SU-DHL-6 (cell line): ENCODE measurements at regions not wholly inside any gene's neighbourhood (a gene's known extent, or its start where the extent isn't known, plus 50 kb on each side); places are given as distances from the start of the nearest gene placed in this dataset.

Experiments used
- H2AFZ ChIP-seq: fragments of 200-600 bp; sonication (generic); 2 replicates; pipeline ENCODE4 v1.6.1; 2014; ENCODE audit warnings: low read depth, mild to moderate bottlenecking, moderate library complexity, mixed read lengths, antibody characterized with exemption, low read length; ENCODE audit not compliant: severe bottlenecking
- H3F3A ChIP-seq: fragments of 200-600 bp; shearing (Covaris generic); 2 replicates; pipeline ENCODE4 v1.6.0; 2016; ENCODE audit warnings: antibody characterized with exemption, mild to moderate bottlenecking; ENCODE audit not compliant: insufficient read depth
- H3K27ac ChIP-seq: fragments of 200-600 bp; sonication (generic); 2 replicates; pipeline ENCODE4 v1.5.1; 2016; ENCODE audit warnings: low read depth, mild to moderate bottlenecking, low read length, moderate library complexity, mixed read lengths
- H3K27me3 ChIP-seq: fragments of 200-600 bp; sonication (generic), shearing (Covaris generic); 2 replicates; pipeline ENCODE4 v1.6.0; 2014; ENCODE audit warnings: mild to moderate bottlenecking, low read length
- H3K36me3 ChIP-seq: fragments of 200-600 bp; sonication (generic); 2 replicates; pipeline ENCODE4 v1.6.1; 2014; ENCODE audit warnings: mild to moderate bottlenecking, low read length, mixed read lengths
- H3K4me2 ChIP-seq: fragments of 300-600, 200-600 bp; shearing (Covaris generic), sonication (generic); 2 replicates; pipeline ENCODE4 v1.6.0; 2014; ENCODE audit warnings: low read length, low read depth, mild to moderate bottlenecking; ENCODE audit not compliant: poor library complexity, severe bottlenecking
- H3K4me3 ChIP-seq: fragments of 200-600 bp; sonication (generic); 2 replicates; pipeline ENCODE4 v1.5.1; 2014; ENCODE audit warnings: antibody characterized with exemption, low read length, mild to moderate bottlenecking, mixed read lengths; ENCODE audit not compliant: insufficient read depth, poor library complexity, severe bottlenecking
- H3K79me2 ChIP-seq: fragments of 200-600 bp; sonication (generic); 2 replicates; pipeline ENCODE4 v1.6.1; 2014; ENCODE audit warnings: mild to moderate bottlenecking, low read length, moderate library complexity; ENCODE audit not compliant: insufficient read depth
- H3K9ac ChIP-seq: fragments of 200-600 bp; sonication (generic); 2 replicates; pipeline ENCODE4 v1.7.0; 2014; ENCODE audit warnings: mild to moderate bottlenecking, low read length
- H3K9me2 ChIP-seq: fragments of 200-600 bp; sonication (generic); replicated peaks from 2 replicates; pipeline ENCODE4 v1.6.1; 2014; ENCODE audit warnings: low read length; ENCODE audit not compliant: insufficient read depth
- H3K9me3 ChIP-seq: fragments of 200-600 bp; sonication (generic); 2 replicates; pipeline ENCODE4 v1.6.1; 2014; ENCODE audit warnings: low read length, mixed read lengths; ENCODE audit not compliant: insufficient read depth
- H4K20me1 ChIP-seq: fragments of 200-600 bp; sonication (generic); 2 replicates; pipeline ENCODE4 v1.6.1; 2014; ENCODE audit warnings: low read depth, mild to moderate bottlenecking, antibody characterized with exemption, low read length, moderate library complexity, mixed read lengths
- CTCF ChIP-seq: fragments of 200-600 bp; sonication (generic); IDR thresholded peaks from one replicate; pipeline ENCODE4 v1.5.1; 2017; ENCODE audit warnings: antibody characterized with exemption, mild to moderate bottlenecking, low read length, moderate library complexity; ENCODE audit not compliant: insufficient read depth, poor library complexity, severe bottlenecking
- EZH2phosphoT487 ChIP-seq: fragments of 200-600 bp; sonication (generic), shearing (Covaris generic); conservative IDR thresholded peaks from 2 replicates; pipeline ENCODE4 v1.6.1; 2018; ENCODE audit warnings: mild to moderate bottlenecking, antibody characterized with exemption, low read length, moderate library complexity, mixed read lengths

- H3K4me3 ChIP-seq: no peak overlapping the region
- H3K36me3 ChIP-seq: no peaks in the 10 kb centered on the region
- H2AFZ ChIP-seq: no peak overlapping the region
- H3K27me3 ChIP-seq: no peaks in the 10 kb centered on the region
- H3K9ac ChIP-seq: no peak overlapping the region
- H4K20me1 ChIP-seq: no peaks in the 10 kb centered on the region
- no peaks in the 10 kb centered on the region for H3K79me2 ChIP-seq
- no peak overlapping the region for H3K27ac ChIP-seq
- no peak overlapping the region for H3K4me2 ChIP-seq
- no peak for TF ChIP-seq CTCF
- TF ChIP-seq EZH2phosphoT487: no peak
- H3K9me3 ChIP-seq: no peaks in the 10 kb centered on the region
- no peaks in the 10 kb centered on the region for H3K9me2 ChIP-seq
- no peaks in the 10 kb centered on the region for H3F3A ChIP-seq
Measured at GRCh38 chr11:10926801-10927211, 69.0 kb upstream of the ZBED5 start.

- no peak overlapping the region for H3K9ac ChIP-seq
- H3K4me2 ChIP-seq: no peak overlapping the region
- no peaks in the 10 kb centered on the region for H3K36me3 ChIP-seq
- H3K27ac ChIP-seq: no peak overlapping the region
- no peaks in the 10 kb centered on the region for H3K27me3 ChIP-seq
- H2AFZ ChIP-seq: no peak overlapping the region
- H3K9me3 ChIP-seq: no peaks in the 10 kb centered on the region
- H3K79me2 ChIP-seq: no peaks in the 10 kb centered on the region
- H3F3A ChIP-seq: no peaks in the 10 kb centered on the region
- no peaks in the 10 kb centered on the region for H3K9me2 ChIP-seq
- no peaks in the 10 kb centered on the region for H4K20me1 ChIP-seq
- H3K4me3 ChIP-seq: no peak overlapping the region
- TF ChIP-seq EZH2phosphoT487: no peak
- no peak for TF ChIP-seq CTCF
Measured at GRCh38 chr11:10925149-10925926, 67.5 kb upstream of the ZBED5 start.

GRCh38 chr11:10923882-10924281 lies 66.0 kb upstream of the ZBED5 start:
- TF ChIP-seq EZH2phosphoT487 (no peak), CTCF (no peak)
- no peaks in the 10 kb centered on the region for H3F3A ChIP-seq
- H3K9me3 ChIP-seq: no peaks in the 10 kb centered on the region
- no peaks in the 10 kb centered on the region for H3K27me3 ChIP-seq
- no peaks in the 10 kb centered on the region for H3K79me2 ChIP-seq
- no peak overlapping the region for H3K27ac ChIP-seq
- H2AFZ ChIP-seq: no peak overlapping the region
- no peaks in the 10 kb centered on the region for H3K36me3 ChIP-seq
- no peak overlapping the region for H3K9ac ChIP-seq
- H4K20me1 ChIP-seq: no peaks in the 10 kb centered on the region
- H3K4me2 ChIP-seq: no peak overlapping the region
- no peak overlapping the region for H3K4me3 ChIP-seq
- no peaks in the 10 kb centered on the region for H3K9me2 ChIP-seq
